Stimulated activated CD8-positive, alpha-beta memory T cell treated with anti-CD3 and anti-CD28 coated beads, Interleukin-12 subunit alpha, Interleukin-12 subunit beta, amount 100 ng/mL, for 24 hours (primary cell): ENCODE measurements at regions not wholly inside any gene's neighbourhood (a gene's known extent, or its start where the extent isn't known, plus 50 kb on each side); places are given as distances from the start of the nearest gene placed in this dataset.

Experiments
- DNase-seq: peaks from one replicate; pipeline ENCODE4 v3.0.0-alpha.2; 2020; ENCODE audit errors: extremely low read depth

GRCh38 chr1:5342830-5343229 lies 649.4 kb downstream of the NPHP4 start:
- no peak for DNase-seq

- DNase-seq: no peak
Observed at GRCh38 chr1:5342172-5342571, 650.1 kb downstream of the NPHP4 start.

GRCh38 chr1:5341471-5341870 lies 650.8 kb downstream of the NPHP4 start:
- no peak for DNase-seq

GRCh38 chr1:5340560-5341130 lies 651.6 kb downstream of the NPHP4 start:
- no peak for DNase-seq

- no peak for DNase-seq
Observed at GRCh38 chr1:5338466-5338865, 653.8 kb downstream of the NPHP4 start.

- no peak for DNase-seq
Observed at GRCh38 chr1:5333291-5333690, 658.9 kb downstream of the NPHP4 start.

GRCh38 chr1:5331101-5331500 lies 661.1 kb downstream of the NPHP4 start:
- DNase-seq: no peak

GRCh38 chr1:5329068-5329739 lies 663.0 kb downstream of the NPHP4 start:
- DNase-seq: no peak

- DNase-seq: no peak
Observed at GRCh38 chr1:5324883-5325282, 667.3 kb downstream of the NPHP4 start.

- no peak for DNase-seq
Observed at GRCh38 chr1:5318143-5318816, 663.9 kb downstream of the AJAP1 start.

GRCh38 chr1:5317391-5317790 lies 663.0 kb downstream of the AJAP1 start:
- no peak for DNase-seq

- DNase-seq: no peak
Observed at GRCh38 chr1:5312862-5313261, 658.5 kb downstream of the AJAP1 start.

GRCh38 chr1:5312293-5312674 lies 657.9 kb downstream of the AJAP1 start:
- no peak for DNase-seq

- no peak for DNase-seq
Observed at GRCh38 chr1:5311634-5312292, 657.4 kb downstream of the AJAP1 start.

- DNase-seq: no peak
Observed at GRCh38 chr1:5311147-5311546, 656.7 kb downstream of the AJAP1 start.

GRCh38 chr1:5308249-5308648 lies 653.8 kb downstream of the AJAP1 start:
- no peak for DNase-seq

GRCh38 chr1:5304702-5305101 lies 650.3 kb downstream of the AJAP1 start:
- no peak for DNase-seq

GRCh38 chr1:5298376-5298775 lies 644.0 kb downstream of the AJAP1 start:
- no peak for DNase-seq

GRCh38 chr1:5297886-5298239 lies 643.5 kb downstream of the AJAP1 start:
- DNase-seq: no peak

- no peak for DNase-seq
Observed at GRCh38 chr1:5297180-5297885, 642.9 kb downstream of the AJAP1 start.

- DNase-seq: no peak
Observed at GRCh38 chr1:5296557-5297179, 642.3 kb downstream of the AJAP1 start.

GRCh38 chr1:5296095-5296494 lies 641.7 kb downstream of the AJAP1 start:
- no peak for DNase-seq
